ENCODE measurements at regions not wholly inside any gene's neighbourhood (a gene's known extent, or its start where the extent isn't known, plus 50 kb on each side); places are given as distances from the start of the nearest gene placed in this dataset.

DNA sequence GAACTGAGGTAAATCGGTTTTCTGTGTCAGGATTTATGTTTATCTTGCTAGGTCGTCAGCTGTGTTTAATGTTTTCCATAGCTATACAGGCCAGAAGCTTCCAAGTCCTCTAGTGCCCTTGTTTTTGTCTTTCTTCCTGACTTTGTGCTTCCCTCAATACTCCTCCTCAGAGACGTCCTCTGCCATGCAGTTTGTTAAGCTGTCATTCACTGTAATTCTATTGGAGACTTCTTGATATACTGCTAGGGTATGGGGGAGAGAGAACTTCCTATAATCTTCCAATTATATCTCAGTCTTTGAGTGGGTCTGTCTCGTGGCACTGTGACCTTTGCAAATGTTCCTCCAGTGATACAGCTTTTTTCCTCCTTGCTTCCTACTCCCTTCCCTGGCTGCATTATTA is 327.3 kb upstream of the ANO5 start:
- TF ChIP-seq, protein P1, sequence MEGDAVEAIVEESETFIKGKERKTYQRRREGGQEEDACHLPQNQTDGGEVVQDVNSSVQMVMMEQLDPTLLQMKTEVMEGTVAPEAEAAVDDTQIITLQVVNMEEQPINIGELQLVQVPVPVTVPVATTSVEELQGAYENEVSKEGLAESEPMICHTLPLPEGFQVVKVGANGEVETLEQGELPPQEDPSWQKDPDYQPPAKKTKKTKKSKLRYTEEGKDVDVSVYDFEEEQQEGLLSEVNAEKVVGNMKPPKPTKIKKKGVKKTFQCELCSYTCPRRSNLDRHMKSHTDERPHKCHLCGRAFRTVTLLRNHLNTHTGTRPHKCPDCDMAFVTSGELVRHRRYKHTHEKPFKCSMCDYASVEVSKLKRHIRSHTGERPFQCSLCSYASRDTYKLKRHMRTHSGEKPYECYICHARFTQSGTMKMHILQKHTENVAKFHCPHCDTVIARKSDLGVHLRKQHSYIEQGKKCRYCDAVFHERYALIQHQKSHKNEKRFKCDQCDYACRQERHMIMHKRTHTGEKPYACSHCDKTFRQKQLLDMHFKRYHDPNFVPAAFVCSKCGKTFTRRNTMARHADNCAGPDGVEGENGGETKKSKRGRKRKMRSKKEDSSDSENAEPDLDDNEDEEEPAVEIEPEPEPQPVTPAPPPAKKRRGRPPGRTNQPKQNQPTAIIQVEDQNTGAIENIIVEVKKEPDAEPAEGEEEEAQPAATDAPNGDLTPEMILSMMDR (IDR thresholded peaks at IDR 0.05), result no peak
- no peak for TF ChIP-seq POLR2A (IDR thresholded peaks at IDR 0.05)

Measured in body of pancreas (tissue), 4 donors.